ENCODE measurements at regions not wholly inside any gene's neighbourhood (a gene's known extent, or its start where the extent isn't known, plus 50 kb on each side); places are given as distances from the start of the nearest gene placed in this dataset.
A peak's percentile ranks its signal among the peaks of the same experiment; 100 is the strongest.

DNA sequence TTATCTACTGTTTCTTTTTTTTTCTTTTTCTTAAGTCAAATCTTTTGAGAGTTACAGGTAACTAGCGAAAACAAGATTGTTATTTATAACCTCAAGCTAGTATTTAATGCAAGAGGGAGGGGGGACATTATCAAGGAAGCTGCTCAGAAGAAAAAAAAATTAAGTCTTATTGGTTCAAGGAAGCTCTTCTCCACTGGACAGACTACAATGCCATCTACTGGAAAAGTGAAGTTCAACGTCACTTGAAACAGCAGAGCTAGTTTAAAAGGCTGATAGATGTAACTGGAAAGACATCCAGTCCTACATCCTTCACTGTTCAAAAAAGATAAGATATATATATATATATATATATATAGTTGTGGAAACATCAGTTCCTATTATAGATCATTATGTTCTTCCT is 418.0 kb upstream of the PSMD7 start:
- peak; percentile 4 for DNase-seq

DNA sequence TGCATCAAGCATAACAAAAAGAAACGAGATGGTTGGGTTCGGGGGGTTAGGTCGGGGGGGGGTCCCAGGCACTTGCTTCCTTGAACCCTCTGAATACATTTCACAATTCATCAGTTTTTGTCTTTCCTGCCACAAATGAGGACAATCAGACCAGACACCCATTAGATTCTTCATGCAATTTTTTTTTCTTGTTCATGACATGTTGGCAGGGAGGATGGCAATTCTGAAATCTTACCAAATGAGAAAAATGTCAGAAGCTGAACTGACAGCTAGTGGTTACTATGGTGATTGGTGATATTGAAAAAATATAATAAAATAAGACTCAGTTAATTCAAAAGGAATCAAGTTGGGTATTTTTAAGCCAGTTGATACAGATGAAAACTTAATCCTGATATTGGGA is 419.5 kb upstream of the PSMD7 start:
- DNase-seq, result no peak

DNA sequence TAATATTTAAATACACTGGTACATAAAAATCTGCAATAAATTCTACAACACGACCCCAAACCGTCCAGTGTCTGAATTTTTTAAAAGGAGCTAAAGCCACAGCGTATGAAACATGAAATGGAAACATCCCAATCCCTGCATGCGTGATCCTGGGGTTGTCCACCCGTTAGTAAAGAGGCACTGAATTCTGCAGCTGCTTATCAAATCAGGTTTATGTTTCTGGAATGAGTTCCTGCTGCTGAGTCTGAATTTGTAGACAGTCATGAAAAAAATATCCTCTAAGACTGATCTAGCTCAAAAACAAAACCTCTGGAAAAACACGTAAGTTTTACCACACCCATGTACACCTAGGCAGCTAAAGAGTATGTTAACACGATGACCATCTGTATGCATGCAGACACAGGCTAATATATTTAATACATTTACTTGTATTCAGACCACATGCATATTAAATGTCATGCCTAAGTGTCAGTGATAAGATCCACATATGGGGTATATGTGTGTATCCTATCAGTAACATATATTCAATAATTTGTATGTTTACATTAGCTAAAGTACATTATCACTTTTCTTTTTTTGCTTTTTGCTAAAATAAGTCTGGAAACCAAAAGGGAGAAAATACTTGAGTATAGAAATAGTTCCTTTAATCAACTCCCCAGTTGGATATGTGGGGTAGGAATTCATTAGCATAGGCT is 420.5 kb upstream of the PSMD7 start:
- DNase-seq, result no peak

DNA sequence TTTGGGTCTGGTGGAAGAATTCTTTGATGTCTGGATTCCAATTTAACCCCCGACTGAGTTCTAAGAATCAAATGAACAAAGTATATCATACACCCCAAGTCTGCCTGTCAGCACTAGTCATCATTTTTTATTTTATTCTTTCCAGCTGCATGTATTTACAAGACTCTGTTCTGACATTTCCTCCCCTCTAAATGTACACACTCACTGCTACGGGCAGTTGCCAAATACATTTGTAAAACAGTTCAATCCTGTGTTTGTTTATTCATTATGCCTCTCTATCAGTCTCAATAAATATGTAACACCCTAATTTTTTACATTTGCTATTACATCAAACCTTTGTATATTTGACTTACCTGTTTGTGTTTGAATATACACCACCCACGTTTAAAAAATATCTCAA is 422.3 kb upstream of the PSMD7 start:
- no peak for DNase-seq

DNA sequence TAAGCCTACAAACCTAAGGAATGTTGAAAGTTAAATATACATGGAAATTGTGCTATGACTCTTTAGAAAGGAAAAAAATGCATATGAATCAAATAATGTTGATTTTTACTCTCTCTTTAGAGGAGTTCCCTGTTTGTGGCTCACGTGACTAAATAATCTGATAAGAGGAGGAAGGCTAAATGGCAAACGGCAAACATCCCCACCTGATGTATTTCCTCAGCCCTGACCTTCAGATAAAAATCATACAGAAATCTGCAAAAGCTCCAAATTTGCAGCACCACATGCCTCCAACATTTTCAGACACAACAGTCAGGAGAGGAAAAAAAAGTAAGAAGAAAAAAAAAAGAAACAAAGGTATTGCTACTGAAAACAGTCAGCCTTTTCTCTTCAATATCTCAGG is 423.0 kb upstream of the PSMD7 start:
- no peak for DNase-seq

DNA sequence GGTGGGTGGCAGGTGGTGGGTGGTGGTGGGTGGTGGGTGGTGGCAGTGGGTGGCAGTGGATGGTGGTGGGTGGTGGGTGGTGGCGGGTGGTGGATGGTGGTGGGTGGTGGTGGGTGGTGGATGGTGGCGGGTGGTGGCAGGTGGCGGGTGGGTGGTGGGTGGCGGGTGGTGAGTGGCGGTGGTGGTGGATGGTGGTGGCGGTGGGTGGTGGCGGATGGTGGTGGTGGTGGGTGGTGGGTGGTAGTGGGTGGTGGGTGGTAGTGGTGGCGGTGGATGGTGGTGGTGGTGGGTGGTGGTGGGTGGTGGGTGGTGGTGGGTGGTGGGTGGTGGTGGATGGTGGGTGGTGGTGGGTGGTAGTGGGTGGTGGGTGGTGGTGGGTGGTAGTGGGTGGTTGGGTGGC is 423.8 kb upstream of the PSMD7 start:
- DNase-seq, result no peak

DNA sequence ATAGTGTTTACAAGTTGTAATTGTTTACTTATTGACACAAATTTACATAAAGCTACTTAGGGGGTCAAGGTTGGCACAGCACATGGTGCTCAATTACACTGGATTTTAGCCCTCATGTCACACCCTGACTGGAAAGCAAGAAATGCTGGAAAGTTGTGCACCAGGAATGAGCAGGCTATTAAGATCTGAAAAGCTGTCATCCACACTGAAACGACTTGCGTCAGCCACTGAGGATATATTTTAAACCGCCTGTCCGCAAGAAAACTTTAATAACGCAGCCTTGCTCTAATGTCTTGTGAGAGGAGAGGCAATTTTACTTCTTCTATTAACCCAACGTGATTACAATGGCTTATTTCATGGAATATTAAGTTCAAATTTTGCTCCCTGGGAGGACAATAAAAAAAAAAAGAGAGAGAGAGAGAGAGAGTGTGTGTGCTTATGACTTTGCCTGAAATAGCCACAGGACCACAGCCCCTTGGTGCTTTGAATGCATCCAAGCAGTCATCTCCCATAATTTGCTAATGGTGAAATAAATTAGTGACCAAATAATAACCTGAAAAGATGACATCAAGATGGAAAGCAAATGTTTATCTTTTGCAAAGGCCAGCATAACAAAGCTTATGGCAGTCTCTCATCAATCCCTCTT is 425.4 kb upstream of the PSMD7 start:
- no peak for DNase-seq

DNA sequence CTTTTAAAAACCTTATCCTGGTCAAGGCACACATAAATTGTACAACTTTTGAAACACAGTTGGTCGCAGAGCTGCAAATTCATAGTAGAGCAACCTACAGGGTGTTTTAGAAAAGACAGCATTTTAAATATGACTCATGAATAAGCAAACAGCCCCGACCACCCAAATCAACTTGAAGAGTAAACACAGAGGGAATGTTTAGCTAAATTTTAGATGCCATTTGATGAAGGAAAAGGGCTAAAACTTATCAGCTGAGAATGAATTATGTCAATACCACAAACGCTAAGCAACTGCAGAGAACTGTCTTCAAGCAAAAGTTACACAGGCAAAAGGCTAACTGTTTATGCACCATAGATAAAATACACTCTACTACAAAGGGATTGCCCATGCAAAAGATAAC is 427.5 kb upstream of the PSMD7 start:
- no peak for DNase-seq

DNA sequence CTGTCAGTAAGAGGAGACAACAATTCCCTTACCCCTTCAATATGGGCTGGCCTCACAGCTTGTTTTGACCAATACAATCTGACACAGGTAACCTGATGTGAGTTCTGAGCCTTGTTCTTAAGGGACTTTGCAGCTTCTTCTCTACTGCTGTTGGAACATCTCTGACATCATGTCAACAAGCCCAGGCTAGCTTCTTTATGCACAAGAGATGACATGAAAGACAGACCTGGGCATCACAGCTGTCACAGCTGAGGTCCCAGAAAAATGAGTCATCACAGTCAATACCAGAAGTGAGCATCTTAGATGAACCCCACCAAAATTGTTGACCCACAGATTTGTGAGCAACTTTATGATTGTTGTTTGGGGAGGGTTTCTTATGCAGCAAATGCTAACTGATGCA is 431.7 kb upstream of the PSMD7 start:
- DNase-seq, result no peak

DNA sequence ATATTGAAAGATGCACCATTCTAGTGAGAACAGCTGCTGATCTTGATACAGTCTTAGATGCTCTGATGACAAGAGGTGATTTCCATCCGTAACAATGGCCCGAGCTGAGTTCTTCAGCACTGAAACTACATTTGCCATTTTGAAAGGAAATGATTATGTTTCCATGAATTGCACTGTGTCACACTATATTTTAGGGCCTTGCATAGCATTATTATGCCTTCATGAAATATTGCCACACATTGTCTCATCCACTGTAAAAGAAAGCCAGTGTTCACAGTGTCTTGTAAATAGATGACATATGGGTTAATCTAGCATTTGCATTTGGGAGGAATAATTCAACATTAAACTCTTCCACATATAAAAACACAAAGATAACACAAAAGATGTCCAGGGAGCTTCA is 438.3 kb upstream of the PSMD7 start:
- DNase-seq, result no peak

DNA sequence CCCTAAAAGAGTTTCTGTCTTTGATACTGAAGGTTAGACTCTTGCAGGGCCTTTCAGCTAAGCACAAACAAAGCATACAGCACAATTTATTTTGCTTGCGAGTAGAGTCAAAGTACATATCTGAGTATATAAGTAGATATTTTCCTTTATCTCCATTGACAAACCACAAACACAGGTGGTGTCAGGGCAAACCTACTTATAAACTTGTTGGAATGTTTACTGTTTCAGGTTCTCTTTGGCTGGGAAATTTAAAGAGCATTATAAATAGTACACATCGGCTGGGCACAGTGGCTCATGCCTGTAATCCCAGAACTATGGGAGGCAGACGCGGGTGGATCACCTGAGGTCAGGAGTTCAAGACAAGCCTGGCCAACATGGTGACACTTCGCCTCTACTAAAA is 442.6 kb upstream of the PSMD7 start:
- DNase-seq, result no peak

DNA sequence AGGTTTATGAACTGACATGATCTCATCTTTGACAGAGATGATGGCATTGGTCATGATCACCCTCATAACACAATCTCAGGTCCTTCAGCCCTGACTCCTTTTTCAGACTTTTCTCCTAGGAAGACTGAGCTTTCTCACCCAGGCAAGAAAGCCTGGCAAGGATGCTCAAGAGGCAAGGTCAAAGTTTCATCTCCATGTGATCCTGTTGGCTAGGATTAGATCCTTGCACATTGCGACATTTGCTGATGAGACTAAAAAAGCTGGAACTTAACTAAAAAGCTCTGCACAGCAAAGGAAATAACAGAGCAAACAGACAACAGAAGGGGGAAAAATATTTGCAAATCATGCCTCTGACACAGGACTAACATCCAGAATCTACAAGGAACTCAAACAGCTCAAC is 444.1 kb upstream of the PSMD7 start:
- no peak for DNase-seq

DNA sequence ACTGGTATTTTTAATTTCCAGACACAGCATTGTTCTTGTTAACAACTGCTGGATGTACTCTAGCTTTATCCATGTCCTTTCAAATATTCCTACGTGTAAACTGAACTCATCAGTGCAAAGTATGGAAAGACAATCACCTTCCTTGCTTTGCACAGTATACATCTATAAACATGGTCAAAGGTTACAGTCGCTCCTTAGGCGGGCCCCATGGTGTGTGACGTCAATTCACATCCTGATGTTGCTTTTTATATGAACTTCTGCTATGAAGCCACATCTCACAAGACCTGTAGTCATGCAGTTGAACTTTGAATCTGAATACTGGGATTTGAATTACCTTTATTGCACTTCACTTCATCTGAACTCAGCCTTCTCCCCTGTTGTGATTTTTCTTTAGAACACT is 447.6 kb upstream of the PSMD7 start:
- DNase-seq, result no peak

DNA sequence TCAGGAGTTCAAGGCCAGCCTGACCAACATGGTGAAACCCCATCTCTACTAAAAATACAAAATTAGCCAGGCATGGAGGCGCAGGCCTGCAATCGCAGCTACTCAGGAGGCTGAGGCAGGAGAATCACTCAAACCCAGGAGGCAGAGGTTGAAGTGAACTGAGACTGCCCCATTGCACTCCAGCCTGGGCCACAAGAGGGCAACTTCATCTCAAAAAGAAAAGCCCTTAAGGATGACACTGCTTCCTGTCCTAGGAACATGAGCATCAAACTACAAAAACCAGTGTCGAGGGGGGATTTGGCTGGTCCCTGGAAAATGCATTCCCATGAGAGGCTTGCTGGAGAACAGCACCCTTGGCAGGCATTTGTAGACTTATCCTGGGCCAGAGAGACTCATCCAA is 449.5 kb upstream of the PSMD7 start:
- DNase-seq, result no peak

DNA sequence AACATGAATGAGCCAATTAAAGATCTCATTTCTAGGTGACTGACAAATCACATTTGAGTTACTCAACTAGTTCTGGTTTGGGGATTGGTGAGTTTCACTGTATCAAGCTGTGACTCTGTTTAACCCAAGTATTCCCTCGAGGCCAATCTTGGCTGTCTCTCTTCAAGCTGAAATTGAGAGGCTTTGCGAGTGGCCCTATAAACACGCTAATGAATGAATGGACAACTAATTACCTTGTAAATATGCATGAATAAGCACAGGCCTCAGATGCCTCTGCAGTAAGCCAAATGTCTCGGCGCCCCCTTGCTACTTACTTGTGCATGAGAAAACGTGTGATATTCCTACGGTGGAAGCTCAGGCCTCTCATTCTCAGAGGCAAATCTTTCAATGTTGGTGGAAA is 450.3 kb upstream of the PSMD7 start:
- DNase-seq, result no peak

DNA sequence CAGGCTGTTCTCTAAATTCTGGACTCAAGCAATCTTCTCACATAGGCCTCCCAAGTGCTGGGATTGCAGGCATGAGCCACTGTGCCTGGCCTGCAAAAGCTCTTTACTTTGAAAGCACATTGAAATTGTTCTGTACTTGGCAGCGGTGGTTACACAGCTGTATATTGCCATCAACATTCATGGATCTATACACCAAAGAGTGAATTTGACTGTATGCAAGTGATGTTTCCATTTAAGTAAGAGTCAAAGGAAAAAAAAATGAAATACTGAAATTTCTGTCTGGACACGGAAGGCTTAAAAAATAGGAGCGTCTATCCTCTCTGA is 450.6 kb upstream of the PSMD7 start:
- DNase-seq, result no peak

DNA sequence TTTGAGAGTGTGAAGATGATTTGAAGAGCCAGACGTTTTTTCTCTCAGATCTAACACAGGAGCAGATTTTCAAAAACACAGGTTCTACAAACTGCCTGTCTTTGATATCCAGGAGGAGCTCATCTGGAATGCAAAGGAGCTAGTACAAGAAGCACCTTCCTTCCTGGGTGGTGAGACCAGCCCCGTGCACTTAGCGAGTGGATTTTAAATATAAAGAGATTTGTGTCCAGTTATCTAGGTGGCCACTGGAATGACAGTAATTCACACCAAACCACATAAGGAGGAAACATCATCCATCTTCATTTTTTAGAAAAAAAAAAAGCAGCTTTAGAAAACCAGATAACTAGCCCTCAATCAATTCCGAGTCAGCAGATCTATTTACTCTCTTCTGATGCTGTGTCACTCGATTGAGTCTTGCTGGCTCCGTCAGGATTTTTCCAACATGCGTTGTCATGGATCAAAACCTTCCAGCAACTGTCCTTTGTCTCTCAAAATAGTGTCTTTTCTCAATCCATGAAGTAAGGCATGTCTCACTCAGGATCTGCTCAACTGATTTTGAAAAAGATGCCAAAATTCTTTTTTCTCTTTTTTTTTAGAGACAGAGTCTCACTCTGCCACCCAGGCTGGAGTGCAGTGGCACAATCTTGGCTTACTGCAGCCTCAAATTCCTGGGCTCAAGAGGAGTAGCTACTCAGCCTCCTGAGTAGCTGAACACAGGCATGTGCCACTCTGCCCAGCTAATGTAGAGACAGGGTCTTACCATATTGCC is 451.2 kb upstream of the PSMD7 start:
- DNase-seq, result no peak

DNA sequence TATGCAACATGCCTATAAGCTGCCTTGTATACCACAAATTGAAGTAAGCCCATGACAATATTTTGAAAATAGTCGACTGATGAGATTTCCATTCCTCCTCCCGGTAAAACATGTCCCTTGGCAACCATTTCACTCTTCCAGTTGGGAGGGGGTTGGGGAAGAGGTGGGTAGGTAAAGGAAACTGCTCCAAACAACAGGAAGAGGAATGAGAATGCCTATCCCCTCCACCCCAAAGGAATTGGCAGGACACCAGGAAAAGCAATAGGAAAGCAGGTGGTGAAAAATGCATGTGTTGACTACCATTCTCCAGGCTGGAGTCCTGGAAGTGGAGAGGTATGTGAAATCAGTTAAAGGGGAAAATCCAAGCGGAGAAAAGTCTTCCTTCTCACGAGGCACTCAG is 455.9 kb upstream of the PSMD7 start:
- no peak for DNase-seq

DNA sequence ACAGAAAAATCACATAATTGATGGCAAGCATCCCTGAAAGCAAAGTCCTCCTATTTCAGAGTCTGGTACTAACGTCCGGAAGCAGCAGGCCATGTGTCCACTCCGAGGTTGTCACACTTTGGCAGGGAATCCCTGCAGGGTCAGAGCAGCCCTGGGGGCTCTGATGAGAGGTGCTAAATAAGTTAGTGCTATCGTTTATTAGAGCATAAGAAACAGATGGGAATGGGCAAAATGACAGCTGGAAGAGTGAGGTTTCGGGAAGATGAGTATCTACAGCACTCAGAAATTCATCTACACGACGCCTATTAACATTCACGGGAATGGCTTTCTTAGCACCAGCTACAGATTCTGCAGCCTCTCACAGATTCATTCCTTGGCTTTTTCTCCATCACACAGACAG is 465.4 kb upstream of the PSMD7 start:
- no peak for DNase-seq

DNA sequence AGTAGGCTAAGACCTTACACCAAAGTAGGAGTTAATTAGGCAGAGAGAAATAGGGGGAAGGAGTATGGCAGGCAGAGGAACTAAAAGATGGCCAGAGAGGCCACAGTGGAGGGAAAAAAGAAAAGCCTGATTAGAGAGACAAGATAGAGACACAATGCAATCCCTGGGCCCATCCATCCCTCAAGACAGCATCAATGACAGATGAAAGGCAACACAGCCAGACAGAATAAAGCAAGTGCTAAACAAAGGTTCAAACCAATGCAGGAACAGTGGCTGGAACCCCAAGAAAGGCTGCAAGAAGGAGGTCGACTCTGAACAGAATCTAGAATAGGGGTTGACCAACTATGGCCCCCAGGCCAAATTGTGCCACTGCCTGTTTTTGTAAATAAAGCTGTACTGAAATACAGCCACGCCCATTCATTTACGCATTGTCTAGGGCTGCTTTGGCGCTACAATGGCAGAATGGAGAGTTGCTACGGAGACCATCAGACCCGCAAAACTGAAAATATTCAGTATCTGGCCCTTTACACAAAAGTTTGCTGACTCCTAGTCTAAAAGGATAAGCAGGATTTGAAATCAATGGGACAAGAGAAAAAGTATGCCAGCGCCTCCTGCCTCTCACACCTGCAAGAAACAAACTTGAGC is 473.3 kb upstream of the PSMD7 start:
- no peak for DNase-seq

DNA sequence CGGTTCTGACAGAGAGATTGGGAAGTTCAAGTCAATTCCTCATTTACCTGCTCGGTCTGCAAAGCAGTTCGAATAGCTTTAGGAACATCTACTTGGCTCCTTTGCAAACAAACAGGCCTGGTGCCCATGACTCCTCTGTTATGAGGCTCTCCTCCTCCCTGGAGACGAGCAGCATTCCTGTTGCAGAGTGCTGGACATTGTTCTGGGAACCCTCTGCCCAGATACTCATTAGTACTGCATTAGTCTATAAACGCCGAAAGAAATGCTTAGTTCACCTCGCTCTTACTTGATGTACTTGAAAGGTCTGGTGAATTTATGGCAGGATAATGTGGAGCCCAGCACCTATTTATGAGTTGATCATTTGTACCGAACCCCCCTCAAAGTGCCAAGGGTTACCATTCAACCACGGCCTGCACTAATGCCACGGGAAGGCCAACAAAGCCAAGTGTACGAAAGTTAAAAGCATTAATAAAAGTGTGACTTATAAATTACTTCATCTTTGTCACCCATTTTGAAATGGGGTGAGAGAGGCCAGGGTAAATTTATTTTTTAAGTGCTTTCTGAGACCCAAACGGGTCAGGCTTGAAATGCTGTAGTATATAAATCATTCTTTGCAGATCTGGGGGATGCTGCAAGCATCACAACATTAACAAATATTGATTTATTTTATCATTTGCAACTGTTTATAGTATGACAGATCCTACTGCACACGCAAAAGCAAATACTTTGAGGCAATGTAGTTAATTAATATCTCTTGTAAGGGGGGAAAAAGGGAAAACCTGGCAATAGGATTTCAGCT is 478.9 kb upstream of the PSMD7 start:
- DNase-seq, result no peak

DNA sequence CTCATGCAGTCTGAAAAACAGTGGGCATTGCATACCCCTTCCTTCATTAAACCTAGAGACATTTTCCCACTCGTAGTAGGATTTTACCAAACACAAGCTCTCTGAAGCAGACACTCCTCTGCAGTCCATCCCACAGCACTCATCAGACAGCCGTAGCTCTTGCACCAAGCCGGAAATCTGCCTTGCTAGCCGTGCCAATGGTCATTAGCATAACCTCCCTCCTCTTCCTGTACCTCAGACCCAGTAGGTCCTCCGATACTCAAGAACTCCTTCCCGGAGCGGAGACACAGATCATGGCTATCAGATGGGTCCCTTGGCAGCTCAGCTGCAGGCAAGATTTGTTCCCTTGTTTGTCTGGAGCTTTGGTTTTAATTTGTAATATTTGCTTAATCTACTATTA is 483.1 kb upstream of the PSMD7 start:
- DNase-seq, result no peak

DNA sequence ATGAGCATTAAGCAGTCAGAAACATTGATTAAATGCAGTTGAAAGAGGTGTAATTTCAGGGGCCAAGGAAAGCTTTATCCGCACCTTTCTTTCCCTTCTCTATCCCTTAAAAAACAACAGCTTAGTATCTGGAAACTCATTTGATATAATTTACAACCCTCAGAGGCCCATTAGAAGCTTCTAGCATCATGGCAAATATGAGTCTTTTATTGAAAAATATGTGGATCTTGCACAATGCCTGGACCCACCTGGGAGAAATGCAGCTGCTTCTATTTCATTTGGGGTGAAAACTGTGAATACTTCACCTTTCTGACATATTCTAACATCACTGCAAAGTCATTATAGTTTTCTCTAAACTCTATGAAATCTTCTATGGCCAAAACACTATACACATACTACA is 492.2 kb upstream of the PSMD7 start:
- DNase-seq, result no peak

Data from COR-L47 (cell line).